Gastrocnemius medialis (tissue), 4 donors: ENCODE measurements at regions not wholly inside any gene's neighbourhood (a gene's known extent, or its start where the extent isn't known, plus 50 kb on each side); places are given as distances from the start of the nearest gene placed in this dataset.

Source experiments
- POLR2A ChIP-seq, 2 donors: fragments of 450-650 bp; IDR thresholded peaks; one replicate each; pipeline ENCODE4 v1.6.1; 2017; ENCODE audit warnings: antibody characterized with exemption in 2 of 2, mild to moderate bottlenecking in 2 of 2, moderate library complexity in 2 of 2
- TF ChIP-seq, protein P1 (sequence below), 5 experiments: fragments of 450-650 bp in 3 of 5; fragments of 200-600 bp in 2 of 5; sonication (generic) in 2 of 5; IDR thresholded peaks in 4 of 5; conservative IDR thresholded peaks in 1 of 5; 1 replicate in 4 of 5; 2 replicates in 1 of 5; pipeline ENCODE4 v1.5.1; 2016 to 2019; ENCODE audit warnings: antibody characterized with exemption in 5 of 5, mild to moderate bottlenecking in 3 of 5, moderate library complexity in 3 of 5

DNA sequence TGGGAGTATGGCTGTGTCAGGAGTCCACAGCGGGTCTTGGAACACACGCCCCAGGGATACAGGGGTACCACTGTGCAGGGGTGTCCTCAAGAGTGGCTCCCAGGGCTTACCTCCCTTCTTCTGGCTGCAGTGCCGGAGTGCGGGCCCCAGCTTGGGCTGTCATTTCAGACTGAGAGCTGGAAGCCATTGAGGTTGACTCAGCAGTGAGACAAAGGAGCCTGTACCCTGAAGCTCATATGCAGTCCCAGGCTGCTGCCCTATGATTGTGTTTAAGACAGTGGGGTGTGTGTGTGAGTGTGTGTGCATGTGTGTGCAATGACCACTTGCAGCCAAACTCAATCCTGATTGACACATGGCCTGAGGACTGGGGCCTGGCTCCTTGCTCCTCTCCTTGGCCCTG, 167.7 kb upstream of the AFDN start:
- TF ChIP-seq, protein P1, sequence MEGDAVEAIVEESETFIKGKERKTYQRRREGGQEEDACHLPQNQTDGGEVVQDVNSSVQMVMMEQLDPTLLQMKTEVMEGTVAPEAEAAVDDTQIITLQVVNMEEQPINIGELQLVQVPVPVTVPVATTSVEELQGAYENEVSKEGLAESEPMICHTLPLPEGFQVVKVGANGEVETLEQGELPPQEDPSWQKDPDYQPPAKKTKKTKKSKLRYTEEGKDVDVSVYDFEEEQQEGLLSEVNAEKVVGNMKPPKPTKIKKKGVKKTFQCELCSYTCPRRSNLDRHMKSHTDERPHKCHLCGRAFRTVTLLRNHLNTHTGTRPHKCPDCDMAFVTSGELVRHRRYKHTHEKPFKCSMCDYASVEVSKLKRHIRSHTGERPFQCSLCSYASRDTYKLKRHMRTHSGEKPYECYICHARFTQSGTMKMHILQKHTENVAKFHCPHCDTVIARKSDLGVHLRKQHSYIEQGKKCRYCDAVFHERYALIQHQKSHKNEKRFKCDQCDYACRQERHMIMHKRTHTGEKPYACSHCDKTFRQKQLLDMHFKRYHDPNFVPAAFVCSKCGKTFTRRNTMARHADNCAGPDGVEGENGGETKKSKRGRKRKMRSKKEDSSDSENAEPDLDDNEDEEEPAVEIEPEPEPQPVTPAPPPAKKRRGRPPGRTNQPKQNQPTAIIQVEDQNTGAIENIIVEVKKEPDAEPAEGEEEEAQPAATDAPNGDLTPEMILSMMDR (IDR thresholded peaks at IDR 0.05 in 4 of 5, conservative IDR thresholded peaks at IDR 0.05 in 1 of 5): no peak
- no peak for TF ChIP-seq POLR2A (IDR thresholded peaks at IDR 0.05)
